ENCODE measurements at regions not wholly inside any gene's neighbourhood (a gene's known extent, or its start where the extent isn't known, plus 50 kb on each side); places are given as distances from the start of the nearest gene placed in this dataset.

- TF ChIP-seq, protein P1, sequence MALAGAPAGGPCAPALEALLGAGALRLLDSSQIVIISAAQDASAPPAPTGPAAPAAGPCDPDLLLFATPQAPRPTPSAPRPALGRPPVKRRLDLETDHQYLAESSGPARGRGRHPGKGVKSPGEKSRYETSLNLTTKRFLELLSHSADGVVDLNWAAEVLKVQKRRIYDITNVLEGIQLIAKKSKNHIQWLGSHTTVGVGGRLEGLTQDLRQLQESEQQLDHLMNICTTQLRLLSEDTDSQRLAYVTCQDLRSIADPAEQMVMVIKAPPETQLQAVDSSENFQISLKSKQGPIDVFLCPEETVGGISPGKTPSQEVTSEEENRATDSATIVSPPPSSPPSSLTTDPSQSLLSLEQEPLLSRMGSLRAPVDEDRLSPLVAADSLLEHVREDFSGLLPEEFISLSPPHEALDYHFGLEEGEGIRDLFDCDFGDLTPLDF (CRISPR knock-in tag; IDR thresholded peaks at IDR 0.05): no peak
- TF ChIP-seq, protein P2, sequence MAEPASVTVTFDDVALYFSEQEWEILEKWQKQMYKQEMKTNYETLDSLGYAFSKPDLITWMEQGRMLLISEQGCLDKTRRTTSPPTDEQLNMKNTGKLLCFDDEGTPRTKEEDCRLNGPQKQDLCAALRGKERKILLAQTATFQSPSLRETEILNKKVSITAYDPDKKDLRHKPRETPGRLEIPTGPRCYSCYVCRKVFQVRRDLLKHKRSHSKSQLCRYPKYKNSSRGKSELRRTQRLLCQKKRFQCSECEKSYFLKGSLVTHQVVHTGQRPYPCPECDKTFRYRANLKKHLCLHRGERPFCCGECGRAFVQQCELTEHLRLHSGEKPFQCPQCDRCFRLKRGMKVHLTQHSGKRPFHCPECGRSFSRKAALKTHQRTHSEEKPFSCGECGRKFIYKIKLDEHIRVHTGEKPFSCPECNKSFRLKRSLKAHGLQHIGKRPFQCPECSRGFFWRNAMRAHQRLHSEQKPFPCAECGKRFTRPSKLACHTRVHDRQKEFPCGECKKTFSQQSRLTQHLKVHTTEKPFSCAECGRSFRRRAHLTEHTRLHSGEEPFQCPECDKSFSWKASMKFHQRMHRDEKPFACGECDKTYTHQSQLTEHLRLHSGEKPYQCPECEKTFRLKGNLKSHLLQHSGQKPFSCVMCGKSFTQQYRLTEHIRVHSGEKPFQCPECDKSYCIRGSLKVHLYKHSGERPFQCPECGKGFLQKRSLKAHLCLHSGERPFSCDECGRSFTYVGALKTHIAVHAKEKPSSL (CRISPR knock-in tag; conservative IDR thresholded peaks at IDR 0.05): no peak
- TF ChIP-seq, protein P3, sequence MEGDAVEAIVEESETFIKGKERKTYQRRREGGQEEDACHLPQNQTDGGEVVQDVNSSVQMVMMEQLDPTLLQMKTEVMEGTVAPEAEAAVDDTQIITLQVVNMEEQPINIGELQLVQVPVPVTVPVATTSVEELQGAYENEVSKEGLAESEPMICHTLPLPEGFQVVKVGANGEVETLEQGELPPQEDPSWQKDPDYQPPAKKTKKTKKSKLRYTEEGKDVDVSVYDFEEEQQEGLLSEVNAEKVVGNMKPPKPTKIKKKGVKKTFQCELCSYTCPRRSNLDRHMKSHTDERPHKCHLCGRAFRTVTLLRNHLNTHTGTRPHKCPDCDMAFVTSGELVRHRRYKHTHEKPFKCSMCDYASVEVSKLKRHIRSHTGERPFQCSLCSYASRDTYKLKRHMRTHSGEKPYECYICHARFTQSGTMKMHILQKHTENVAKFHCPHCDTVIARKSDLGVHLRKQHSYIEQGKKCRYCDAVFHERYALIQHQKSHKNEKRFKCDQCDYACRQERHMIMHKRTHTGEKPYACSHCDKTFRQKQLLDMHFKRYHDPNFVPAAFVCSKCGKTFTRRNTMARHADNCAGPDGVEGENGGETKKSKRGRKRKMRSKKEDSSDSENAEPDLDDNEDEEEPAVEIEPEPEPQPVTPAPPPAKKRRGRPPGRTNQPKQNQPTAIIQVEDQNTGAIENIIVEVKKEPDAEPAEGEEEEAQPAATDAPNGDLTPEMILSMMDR (IDR thresholded peaks at IDR 0.05): no peak
- TF ChIP-seq PREB (CRISPR knock-in tag; IDR thresholded peaks at IDR 0.05; ENCODE audit: borderline replicate concordance) (no peak), CREM (CRISPR knock-in tag; IDR thresholded peaks at IDR 0.05) (no peak), CREB1 (CRISPR knock-in tag; IDR thresholded peaks at IDR 0.05) (no peak), NR3C1 (CRISPR knock-in tag; conservative IDR thresholded peaks at IDR 0.05; ENCODE audit: low read depth) (no peak)
- TF ChIP-seq, protein P4, sequence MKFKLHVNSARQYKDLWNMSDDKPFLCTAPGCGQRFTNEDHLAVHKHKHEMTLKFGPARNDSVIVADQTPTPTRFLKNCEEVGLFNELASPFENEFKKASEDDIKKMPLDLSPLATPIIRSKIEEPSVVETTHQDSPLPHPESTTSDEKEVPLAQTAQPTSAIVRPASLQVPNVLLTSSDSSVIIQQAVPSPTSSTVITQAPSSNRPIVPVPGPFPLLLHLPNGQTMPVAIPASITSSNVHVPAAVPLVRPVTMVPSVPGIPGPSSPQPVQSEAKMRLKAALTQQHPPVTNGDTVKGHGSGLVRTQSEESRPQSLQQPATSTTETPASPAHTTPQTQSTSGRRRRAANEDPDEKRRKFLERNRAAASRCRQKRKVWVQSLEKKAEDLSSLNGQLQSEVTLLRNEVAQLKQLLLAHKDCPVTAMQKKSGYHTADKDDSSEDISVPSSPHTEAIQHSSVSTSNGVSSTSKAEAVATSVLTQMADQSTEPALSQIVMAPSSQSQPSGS (CRISPR knock-in tag; IDR thresholded peaks at IDR 0.05; ENCODE audit: borderline replicate concordance, low read depth): no peak
- TF ChIP-seq, protein P5, sequence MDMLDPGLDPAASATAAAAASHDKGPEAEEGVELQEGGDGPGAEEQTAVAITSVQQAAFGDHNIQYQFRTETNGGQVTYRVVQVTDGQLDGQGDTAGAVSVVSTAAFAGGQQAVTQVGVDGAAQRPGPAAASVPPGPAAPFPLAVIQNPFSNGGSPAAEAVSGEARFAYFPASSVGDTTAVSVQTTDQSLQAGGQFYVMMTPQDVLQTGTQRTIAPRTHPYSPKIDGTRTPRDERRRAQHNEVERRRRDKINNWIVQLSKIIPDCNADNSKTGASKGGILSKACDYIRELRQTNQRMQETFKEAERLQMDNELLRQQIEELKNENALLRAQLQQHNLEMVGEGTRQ (CRISPR knock-in tag; IDR thresholded peaks at IDR 0.05): no peak
Measured at GRCh38 chr11:128303383-128303782, 284.0 kb downstream of the ETS1 start.

Measured in WTC11 (cell line).